GM19438 (cell line): ENCODE measurements at regions not wholly inside any gene's neighbourhood (a gene's known extent, or its start where the extent isn't known, plus 50 kb on each side); places are given as distances from the start of the nearest gene placed in this dataset.

Source experiments
- ATAC-seq: cut with Tn5 transposase; IDR thresholded peaks from one replicate; pipeline ENCODE4 v1.9.1; 2021; ENCODE audit warnings: low read depth; ENCODE audit not compliant: unreplicated experiment

DNA sequence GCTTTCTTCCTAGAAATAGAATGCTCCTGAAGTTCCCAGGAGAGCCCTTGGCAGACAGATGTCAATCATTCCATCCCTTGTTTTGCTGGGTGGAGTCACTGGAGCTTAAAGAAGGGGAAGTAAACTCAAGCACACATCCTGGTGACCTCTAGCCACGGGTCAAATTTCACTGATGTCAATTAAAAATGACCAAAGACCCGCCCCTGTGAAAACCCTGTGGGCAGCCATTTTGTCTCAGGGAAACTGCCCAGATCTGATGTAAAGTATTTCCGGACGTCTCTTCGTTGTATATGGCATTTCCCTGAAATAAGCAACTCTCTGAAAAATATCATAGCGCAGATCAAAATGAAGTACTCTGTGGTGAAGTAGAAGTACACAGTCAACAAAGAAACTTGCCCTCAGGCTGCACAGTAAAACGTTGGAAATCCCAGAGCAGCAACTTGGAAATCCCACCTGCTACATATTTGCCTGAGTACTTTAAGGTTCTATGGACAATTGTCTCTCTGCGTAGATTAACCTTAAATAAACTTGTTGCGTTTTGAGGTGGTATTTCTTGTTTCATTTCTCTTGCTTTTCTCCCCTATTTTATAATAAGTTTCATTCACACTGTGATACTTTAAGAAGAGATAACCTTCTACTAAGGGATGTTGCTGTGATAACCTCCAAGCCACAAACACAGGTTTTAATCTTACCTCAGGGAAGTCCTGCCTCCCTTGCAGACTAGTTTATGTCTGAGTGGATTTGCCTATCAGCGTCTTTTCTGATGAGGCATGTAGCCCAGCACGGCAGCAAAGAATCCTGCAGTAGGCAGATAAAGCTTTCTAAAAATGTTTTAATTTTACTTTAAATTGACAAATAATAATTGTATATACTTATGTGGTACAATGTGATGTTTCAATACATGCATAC lies 60.9 kb upstream of the PIP5K1B start:
- ATAC-seq, result peak; percentile 68

- ATAC-seq, result no peak
These were observed 60.2 kb upstream of the PIP5K1B start for GRCh38 chr9:68644831-68645230.

DNA sequence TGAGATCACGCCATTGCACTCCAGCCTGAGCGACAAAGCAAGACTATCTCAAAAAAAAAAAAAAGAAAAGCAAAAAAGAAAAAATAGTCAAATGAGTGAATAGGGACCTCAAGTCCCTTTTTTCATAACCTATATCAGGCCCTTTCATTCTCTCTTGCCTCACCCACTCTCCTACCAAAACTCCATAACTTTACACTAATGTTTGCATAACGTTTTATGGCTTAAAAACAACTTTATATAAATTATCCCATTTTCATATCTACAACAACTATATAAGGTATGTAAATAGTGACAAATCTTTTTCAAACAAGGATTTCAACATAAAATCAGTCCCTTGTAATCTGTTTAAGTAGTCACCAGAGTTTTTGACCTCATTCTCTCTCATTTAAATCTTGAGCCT lies 56.9 kb upstream of the PIP5K1B start:
- ATAC-seq, result no peak

DNA sequence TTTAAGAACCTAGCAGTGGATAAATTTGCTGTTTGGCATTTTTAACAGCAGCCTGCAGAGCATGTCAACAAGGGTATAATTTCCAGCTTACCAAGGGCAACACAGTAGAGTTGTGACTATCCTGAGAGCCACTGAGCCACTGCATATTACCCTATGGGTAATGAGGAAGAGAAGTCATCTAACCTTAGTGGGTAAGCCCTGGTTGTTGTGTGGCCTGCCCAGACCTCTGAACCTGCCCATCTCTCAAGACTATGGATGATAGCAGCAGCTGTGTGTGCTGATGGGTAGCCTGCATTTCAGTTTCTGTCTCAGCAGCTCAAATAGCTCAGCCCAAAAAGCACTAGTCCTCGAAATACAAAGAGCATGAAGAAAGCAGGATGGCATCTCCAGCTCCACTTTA lies 56.1 kb upstream of the PIP5K1B start:
- no peak for ATAC-seq

- no peak for ATAC-seq
These were observed 53.7 kb upstream of the PIP5K1B start for GRCh38 chr9:68651280-68651893.

- ATAC-seq, result peak; percentile 80
These were observed 51.9 kb upstream of the PIP5K1B start for GRCh38 chr9:68653141-68653595.

GRCh38 chr9:68654075-68654474 lies 51.0 kb upstream of the PIP5K1B start:
- no peak for ATAC-seq
